ENCODE measurements at regions not wholly inside any gene's neighbourhood (a gene's known extent, or its start where the extent isn't known, plus 50 kb on each side); places are given as distances from the start of the nearest gene placed in this dataset.

DNA sequence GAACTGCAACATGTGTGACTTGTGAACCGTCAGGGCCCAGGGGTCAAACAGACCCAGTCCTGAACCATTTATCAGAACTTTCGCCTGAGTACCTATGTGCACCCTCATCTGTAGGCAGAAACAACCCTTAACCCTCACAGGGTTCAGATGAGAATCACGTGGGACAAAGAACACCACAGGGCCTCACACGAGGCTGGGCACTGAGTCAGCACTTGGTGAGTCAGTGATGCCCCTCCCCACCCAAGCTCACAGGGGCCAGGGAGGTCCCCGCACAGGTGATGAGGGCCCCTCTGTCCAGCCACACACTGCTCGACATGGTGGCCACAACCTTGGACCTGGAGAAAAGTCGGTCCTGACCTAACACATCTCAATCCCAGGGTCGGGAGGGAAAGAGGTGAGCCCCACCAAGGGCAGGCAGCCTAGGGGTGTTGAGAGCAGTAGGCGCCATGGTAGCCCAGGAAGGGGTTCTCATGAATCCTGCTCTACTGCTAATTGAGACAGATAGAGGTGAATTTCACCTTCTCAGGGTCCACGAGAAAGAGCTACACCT is 176.4 kb downstream of the SHANK2 start:
- DNase-seq (ENCODE audit: low read depth in 2 of 2): no peak

DNA sequence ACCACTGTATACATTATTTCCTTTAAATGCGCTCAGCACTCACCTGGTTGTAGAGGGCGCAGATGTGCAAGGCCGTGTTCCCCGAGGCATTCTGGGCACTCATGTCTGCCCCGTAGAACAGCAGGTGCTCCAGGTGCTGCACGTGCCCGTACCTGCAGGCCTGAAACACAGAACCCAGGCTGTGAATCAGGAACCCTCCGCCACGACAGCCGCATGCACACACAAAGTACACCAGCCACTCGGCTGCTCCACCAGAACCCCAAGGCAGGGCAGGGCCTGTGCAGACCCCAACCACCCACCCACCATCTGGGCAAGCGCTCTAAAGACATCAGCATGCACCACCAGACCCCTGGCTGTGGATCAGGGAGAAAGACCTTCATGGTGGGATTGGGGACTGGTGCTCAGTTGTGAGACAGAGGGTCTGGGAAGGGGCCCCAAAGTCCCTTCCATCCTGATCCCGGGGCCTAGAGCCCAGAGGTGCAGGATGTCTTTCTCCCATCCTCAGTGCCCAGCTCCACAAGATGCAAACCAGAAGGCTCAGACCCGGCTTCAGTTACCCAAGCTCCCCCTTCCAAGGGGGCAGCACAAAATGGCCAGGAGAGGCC is 177.2 kb downstream of the SHANK2 start:
- no peak for DNase-seq (ENCODE audit: low read depth in 2 of 2)

DNA sequence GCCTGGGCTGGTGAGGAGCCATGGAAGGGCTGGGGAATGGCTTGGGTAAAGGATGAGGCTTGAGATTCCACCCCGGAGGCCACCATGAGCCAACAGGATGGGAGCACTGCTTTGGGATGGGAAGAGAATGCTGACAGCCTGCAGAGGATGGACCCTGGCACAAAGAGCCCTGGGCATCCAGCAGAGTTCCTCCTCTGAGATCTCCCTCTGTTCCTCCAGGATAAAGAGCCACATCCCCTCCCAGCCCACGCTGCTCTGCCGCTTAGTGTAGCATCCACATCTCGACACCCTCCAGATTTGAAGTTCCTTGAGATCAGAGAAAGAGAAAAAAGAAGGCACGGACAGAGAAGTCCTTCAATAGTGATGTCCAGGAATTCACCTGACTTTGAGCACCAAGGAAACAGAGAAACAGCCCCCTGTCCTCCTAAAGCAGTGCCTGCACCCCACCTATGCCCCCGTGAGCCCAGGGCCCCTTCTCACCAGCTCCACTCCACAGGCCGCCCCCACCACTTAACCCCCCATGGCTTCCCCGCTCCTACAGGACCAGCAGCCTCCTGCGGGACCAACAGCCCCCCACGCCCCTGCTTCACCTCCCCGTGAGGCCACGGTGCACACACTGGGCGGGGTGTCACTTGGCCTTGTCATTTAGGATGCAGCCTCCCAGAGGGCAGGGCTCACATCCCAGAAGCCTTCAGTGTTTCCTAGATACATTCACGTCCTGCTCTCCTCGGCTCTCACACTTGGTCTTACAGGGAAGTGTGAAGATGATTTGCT is 180.5 kb downstream of the SHANK2 start:
- no peak for DNase-seq (ENCODE audit: low read depth in 2 of 2)

DNA sequence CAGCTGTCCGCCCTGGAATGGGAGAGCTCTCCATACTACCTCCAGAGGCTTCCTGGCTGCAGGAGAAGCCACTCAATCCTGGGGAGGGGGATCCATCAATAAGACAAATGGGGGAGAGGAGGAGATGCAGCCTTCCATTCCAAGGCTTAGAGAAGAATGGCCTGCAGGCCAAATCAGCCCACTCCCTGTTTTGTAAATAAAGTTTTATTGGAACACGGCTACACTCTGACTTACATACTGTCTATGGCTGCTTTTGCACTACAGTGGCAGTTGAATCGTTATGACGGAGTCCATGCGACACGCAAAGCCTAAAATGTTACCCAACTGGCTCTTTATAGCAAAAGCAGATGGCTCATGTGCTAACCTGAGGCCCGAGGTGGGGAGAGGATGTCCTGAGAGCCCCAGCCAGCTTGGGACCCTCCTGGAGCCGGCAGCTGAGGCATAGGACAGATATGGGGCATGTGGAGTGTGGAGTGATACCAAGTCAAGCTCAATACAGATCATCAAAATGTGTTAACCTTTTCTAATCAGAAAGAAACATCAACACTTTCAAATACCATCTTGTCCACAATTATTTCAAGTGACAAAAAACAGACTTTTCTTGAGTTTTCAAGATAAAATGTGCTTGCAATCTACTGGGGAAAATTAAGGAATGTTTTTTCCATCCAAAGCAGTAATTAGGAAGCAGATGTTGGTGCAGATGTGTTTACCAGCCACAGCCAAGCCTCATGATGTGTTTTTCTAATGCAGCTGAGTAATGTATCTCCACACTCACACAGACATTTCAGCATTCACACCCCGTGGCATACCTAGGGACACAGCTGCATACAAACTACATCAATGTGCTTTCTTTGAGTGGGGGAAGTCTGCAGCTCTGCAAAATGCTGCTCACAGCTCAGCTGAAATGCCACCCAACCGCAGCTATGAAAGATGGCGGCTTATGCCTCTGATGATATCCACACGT is 181.6 kb downstream of the SHANK2 start:
- DNase-seq (ENCODE audit: low read depth in 2 of 2): no peak

DNA sequence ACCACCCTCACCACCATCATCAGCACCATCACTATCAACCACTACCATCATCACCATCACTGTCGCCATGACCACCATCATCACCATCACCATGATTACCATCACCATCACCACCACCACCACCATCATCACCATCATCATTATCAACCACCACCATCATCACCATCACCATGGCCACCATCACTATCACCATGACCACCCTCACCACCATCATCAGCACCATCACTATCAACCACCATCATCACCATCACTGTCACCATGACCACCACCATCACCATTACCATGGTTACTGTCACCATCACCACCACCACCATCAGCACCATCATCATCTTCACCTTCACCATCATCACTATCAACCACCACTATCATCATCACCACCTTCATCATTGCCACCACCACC is 183.4 kb downstream of the SHANK2 start:
- no peak for DNase-seq (ENCODE audit: low read depth in 2 of 2)

DNA sequence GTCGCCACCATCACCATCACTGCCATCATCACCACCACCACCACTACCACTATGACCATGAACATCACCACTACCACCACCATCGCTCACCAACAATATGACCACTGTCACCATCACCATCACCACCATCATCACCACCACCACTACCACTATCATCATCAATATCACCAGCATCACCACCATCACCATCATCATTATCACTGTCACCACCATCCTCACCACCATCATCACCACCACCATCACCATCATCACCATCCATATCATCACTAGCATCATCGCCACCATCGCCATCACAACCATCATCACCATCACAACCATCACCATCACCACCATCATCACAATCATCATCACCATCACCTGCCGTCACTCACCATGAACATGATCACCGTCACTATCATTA is 184.6 kb downstream of the SHANK2 start:
- no peak for DNase-seq (ENCODE audit: low read depth in 2 of 2)

DNA sequence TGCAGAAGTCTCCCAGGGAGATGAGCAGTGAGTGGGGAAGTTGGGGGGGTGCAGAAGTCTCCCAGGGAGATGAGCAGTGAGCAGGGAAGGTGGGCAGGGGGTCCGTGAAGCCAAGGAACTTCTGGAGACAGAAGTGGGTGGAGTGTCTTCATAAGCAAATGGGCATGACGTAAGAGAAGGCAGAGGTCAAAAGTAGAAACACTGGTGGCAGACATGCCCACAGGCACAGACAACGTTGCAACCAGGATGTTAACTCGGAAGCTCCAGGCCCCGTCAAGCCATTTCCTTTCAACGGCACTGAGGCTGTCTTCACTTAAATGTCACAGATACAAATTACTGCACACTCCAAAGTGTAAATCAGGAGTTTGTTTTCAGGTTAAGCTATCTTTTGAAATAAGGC is 186.1 kb downstream of the SHANK2 start:
- DNase-seq (ENCODE audit: low read depth in 2 of 2): no peak

DNA sequence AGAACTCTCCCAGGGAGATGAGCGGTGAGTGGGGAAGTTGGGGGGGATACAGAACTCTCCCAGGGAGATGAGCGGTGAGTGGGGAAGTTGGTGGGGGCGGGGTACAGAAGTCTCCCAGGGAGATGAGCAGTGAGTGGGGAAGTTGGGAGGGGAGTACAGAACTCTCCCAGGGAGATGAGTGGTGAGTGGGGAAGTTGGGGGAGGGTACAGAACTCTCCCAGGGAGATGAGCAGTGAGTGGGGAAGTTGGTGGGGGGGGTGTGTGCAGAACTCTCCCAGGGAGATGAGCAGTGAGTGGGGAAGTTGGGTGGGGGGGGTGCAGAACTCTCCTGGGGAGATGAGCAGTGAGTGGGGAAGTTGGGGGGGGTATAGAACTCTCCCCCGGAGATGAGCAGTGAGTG is 186.5 kb downstream of the SHANK2 start:
- DNase-seq (ENCODE audit: low read depth in 2 of 2): no peak

DNA sequence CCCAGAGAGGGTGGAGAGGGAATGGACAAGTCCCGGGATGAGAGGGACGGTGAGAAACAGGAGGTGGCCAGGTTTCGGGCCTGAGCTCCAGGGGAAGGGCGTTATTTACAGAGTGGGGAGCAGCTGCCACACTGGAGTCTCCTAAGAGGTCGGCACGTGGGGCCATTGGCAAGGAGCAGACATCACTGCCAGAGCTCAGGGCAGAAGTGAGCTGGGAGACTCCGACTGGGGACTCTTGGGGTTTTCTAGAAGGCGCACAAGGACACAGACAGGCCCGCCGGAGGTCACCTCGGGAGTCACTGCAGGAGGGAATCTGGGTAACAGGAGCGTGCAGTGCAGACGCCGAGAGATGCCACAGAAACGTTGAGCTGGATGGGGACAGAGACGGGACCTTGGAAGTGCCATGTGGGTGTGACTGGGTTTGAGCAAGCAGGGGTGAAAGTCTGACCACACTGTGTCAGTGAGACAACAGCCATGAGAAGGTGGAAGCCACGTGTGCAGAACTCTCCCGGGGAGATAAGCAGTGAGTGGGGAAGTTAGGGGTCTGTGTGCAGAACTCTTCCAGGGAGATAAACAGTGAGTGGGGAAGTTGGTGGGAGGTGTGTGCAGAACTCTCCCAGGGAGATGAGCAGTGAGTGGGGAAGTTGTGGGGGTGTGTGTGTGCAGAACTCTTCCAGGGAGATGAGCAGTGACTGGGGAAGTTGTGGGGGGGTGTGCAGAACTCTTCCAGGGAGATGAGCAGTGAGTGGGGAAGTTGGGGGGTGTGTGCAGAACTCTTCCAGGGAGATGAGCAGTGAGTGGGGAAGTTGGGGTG is 187.5 kb downstream of the SHANK2 start:
- no peak for DNase-seq (ENCODE audit: low read depth in 2 of 2)

DNA sequence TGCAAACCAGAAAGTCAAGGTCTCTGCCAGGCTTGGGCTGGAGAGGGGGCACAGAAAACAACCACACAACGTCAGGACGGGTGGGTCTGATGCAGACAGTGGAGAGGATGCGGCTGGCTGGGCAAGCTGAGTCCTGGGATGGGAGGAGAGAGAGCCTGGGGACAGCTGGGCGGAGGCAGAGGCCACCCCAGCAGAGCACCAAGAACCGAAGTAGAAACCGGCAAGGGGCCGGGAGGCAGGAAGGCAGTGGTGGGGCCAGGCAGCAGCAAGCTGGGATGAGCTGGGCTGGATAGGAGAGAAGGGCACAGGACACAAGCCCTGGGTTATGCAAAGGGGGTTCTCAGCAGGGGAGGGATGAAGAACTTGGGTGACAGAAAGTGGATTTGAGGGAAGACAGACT is 188.2 kb downstream of the SHANK2 start:
- no peak for DNase-seq (ENCODE audit: low read depth in 2 of 2)

DNA sequence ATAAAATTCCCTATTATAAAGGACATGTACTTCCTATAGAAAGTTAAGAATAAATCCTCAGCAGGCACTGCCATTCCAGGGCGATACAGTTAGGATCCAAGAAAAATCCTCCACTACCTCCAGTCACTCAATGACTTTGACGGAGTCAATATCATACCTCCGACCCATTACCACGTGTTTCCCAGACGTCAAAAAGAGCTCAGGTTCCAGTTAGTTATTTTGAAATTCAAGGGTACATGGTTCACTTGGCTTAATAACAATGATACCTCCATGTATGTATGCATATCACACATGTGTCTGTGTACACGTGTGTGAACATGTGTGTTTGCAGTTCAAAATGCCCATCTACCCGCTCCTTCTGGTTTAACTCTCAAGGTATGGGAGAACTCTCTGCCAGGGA is 189.2 kb downstream of the SHANK2 start:
- no peak for DNase-seq (ENCODE audit: low read depth in 2 of 2)

DNA sequence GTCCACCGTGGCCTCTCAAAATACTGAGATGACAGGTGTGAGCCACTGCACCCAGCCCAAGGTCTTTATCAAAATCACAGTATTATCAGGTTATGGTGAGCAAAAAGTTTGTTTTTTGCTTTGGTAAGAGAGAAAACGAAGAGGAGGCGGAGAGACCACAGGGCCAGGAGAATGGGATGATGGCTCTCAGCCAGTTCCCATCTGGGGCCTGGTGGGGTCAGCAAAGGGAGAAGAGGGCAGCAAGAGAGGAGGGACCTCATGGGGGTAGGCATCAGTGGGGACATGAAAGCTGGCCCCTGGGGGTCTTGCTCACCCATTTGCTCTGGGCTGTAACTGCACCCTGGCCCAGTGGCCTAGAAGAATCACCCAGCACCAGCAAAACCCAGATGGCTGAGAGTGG is 190.2 kb downstream of the SHANK2 start:
- no peak for DNase-seq (ENCODE audit: low read depth in 2 of 2)

DNA sequence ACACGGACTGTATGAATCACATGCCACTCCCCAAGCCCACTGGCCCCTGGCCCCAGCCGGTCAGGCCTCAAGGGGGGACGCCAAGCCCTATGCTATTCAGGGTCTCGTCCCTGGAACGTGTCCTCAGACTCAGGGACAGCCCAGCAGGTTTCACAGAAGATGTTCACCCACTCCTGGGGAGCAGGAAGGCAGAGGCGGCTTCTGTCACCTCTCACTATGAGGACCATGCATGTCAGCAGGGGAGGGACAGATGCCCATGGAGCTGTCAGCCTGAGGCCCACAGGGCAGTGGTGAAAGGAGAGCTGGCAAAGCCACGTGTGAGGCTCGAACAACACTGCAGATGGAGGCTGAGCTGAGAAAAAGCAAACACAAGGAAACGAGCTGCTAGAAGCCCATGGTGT is 192.0 kb downstream of the SHANK2 start:
- DNase-seq (ENCODE audit: low read depth in 2 of 2): no peak

DNA sequence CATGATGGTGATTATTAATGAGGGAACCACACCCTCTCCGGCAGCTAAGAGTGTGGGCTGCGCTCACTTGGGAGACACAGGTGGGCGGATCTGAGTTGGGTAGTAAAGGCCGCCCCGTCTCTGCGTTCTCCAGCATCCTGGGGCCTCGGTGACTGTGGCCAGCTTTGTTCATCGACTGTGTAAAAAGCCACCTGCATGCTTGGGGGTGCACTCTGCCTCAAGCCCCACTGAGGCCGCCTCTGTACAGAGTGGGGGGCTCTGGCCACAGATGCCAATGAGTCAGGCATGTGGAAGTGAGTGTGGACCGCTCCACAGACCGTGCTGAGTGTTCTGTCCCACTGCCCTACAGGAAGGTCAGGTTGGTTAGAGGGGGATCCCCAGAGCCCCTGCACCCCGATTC is 192.7 kb downstream of the SHANK2 start:
- no peak for DNase-seq (ENCODE audit: low read depth in 2 of 2)

DNA sequence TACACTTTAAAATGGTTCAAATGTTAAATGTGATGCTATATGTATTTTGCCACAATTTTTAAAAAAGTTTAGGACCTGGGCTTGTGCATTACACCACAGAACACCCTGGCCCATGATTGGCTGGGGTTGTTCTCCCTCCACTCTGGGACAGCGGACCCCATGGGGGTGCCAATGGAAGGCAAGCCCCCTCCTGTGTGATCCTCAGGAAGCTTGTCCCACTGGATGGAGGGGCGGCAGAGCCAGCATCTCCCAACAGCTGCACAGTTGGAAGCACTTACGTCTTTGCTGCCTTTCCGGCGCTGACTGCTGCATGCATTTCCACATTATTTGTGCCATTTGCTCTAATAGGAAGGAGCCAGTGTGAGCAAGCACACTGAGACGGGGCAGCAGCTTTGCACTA is 196.5 kb downstream of the SHANK2 start:
- no peak for DNase-seq (ENCODE audit: low read depth in 2 of 2)

Measured in stimulated activated CD4-positive, alpha-beta T cell treated with anti-CD3 and anti-CD28 coated beads, Interleukin-12 subunit alpha, Interleukin-12 subunit beta, amount 100 ng/mL, for 24 hours (primary cell).